CD14-positive monocyte (primary cell): ENCODE measurements at regions not wholly inside any gene's neighbourhood (a gene's known extent, or its start where the extent isn't known, plus 50 kb on each side); places are given as distances from the start of the nearest gene placed in this dataset.

ENCODE experiments used
- DNase-seq, 3 donors: peaks; one replicate each; pipeline ENCODE4 v3.0.0-alpha.2; 2011 to 2022
- H2AFZ ChIP-seq: 2 replicates; pipeline ENCODE4 v1.6.0; 2012; ENCODE audit warnings: mild to moderate bottlenecking, low read depth, low read length, inconsistent platforms; ENCODE audit not compliant: insufficient read depth, poor library complexity, severe bottlenecking
- H3K27ac ChIP-seq, 2 donors: 1 replicate in 1 of 2; 2 replicates in 1 of 2; pipeline ENCODE4 v1.5.1; 2012 to 2013; ENCODE audit warnings: low read length in 2 of 2, control low read depth in 1 of 2, inconsistent platforms in 1 of 2, low read depth in 1 of 2, mild to moderate bottlenecking in 1 of 2
- H3K27me3 ChIP-seq, 2 donors: one replicate each; pipeline versions ENCODE4 v1.6.0 to v1.6.1; 2011 to 2013; ENCODE audit warnings: low read length in 2 of 2; ENCODE audit not compliant: control insufficient read depth in 2 of 2, insufficient read depth in 2 of 2
- H3K36me3 ChIP-seq, 2 donors: replicated peaks in 1 of 2; 1 replicate in 1 of 2; 2 replicates in 1 of 2; pipeline versions ENCODE4 v1.5.1 to v1.6.1; 2012 to 2013; ENCODE audit warnings: low read length in 2 of 2, control low read depth in 1 of 2, inconsistent platforms in 1 of 2, mild to moderate bottlenecking in 1 of 2; ENCODE audit not compliant: insufficient read depth in 2 of 2, control insufficient read depth in 1 of 2
- H3K4me1 ChIP-seq, 2 donors: 1 replicate in 1 of 2; 2 replicates in 1 of 2; pipeline versions ENCODE4 v1.5.1 to v1.6.1; 2012 to 2013; ENCODE audit warnings: low read length in 2 of 2, control low read depth in 1 of 2, inconsistent platforms in 1 of 2, mild to moderate bottlenecking in 1 of 2, moderate library complexity in 1 of 2; ENCODE audit not compliant: insufficient read depth in 2 of 2, control insufficient read depth in 1 of 2
- H3K4me2 ChIP-seq: replicated peaks from 2 replicates; pipeline ENCODE3; 2012; ENCODE audit warnings: low read length, moderate library complexity, mild to moderate bottlenecking; ENCODE audit not compliant: poor library complexity, severe bottlenecking; ENCODE audit errors: extremely low read depth
- H3K4me3 ChIP-seq, 3 experiments: fragments of 200-600 bp in 1 of 3; sonication (generic) in 1 of 3; replicated peaks in 1 of 3; 1 replicate in 2 of 3; 2 replicates in 1 of 3; pipeline ENCODE4 v1.5.1; 2011 to 2013; ENCODE audit warnings: low read length in 3 of 3, mild to moderate bottlenecking in 3 of 3, control low read depth in 2 of 3, low read depth in 2 of 3, inconsistent platforms in 1 of 3, moderate library complexity in 1 of 3
- H3K79me2 ChIP-seq: 2 replicates; pipeline ENCODE4 v1.6.0; 2012; ENCODE audit warnings: mild to moderate bottlenecking, control low read depth, inconsistent platforms, low read length, moderate library complexity; ENCODE audit not compliant: insufficient read depth
- H3K9ac ChIP-seq: 2 replicates; pipeline ENCODE4 v1.6.0; 2017; ENCODE audit warnings: low read length, mild to moderate bottlenecking; ENCODE audit not compliant: insufficient read depth, poor library complexity, severe bottlenecking
- H3K9me3 ChIP-seq, 2 donors: replicated peaks in 1 of 2; 1 replicate in 1 of 2; 2 replicates in 1 of 2; pipeline versions ENCODE4 v1.5.1 to v1.6.1; 2012 to 2013; ENCODE audit warnings: low read length in 2 of 2, control low read depth in 1 of 2; ENCODE audit not compliant: control insufficient read depth in 1 of 2, insufficient read depth in 1 of 2
- H4K20me1 ChIP-seq: 2 replicates; pipeline ENCODE4 v1.6.0; 2012; ENCODE audit warnings: mild to moderate bottlenecking, low read length, control low read depth, moderate library complexity; ENCODE audit not compliant: insufficient read depth
- H3K27ac Mint-ChIP-seq, 7 donors: one replicate each; pipeline ENCODE4 v1.8.0; 2020; ENCODE audit warnings: mild to moderate bottlenecking in 7 of 7, mixed read lengths in 7 of 7, moderate library complexity in 6 of 7, inconsistent platforms in 2 of 7
- H3K27me3 Mint-ChIP-seq, 3 donors: one replicate each; pipeline ENCODE4 v1.8.0; 2021 to 2022; ENCODE audit warnings: low read depth in 3 of 3, mild to moderate bottlenecking in 3 of 3, mixed read lengths in 3 of 3, moderate library complexity in 3 of 3, inconsistent platforms in 1 of 3
- H3K36me3 Mint-ChIP-seq, 2 donors: one replicate each; pipeline ENCODE4 v1.8.0; 2020; ENCODE audit warnings: mixed read lengths in 2 of 2, inconsistent platforms in 1 of 2, mild to moderate bottlenecking in 1 of 2
- H3K4me1 Mint-ChIP-seq: one replicate; pipeline ENCODE4 v1.8.0; 2020; ENCODE audit warnings: mild to moderate bottlenecking, mixed read lengths
- H3K4me3 Mint-ChIP-seq, 2 donors: one replicate each; pipeline ENCODE4 v1.8.0; 2020; ENCODE audit warnings: mild to moderate bottlenecking in 2 of 2, mixed read lengths in 2 of 2, moderate library complexity in 1 of 2
- H3K9me3 Mint-ChIP-seq, 7 donors: one replicate each; pipeline ENCODE4 v1.8.0; 2020 to 2022; ENCODE audit warnings: mixed read lengths in 7 of 7, mild to moderate bottlenecking in 6 of 7, moderate library complexity in 6 of 7, inconsistent platforms in 2 of 7
- CTCF ChIP-seq: fragments of 200-600 bp; IDR thresholded peaks from one replicate; pipeline ENCODE4 v1.8.0; 2022; ENCODE audit warnings: antibody characterized with exemption, mild to moderate bottlenecking
- WGBS: methylation state at CpG from one replicate; pipeline ENCODE4 v1.1.5; 2013; ENCODE audit warnings: missing lambda C conversion rate; ENCODE audit not compliant: insufficient coverage; 5-methylcytosine and 5-hydroxymethylcytosine counted together
- intact Hi-C, 2 donors: fragments of 100-400 bp; cut with micrococcal nuclease; formaldehyde crosslinking; loops; one replicate each; pipeline versions ENCODE4 v1.15.0 to v1.15.1; 2023

- H3K4me2 ChIP-seq, result no peak overlapping the region
- peaks cover 7 to 19% (median 11%) of the 10 kb centered on the region in 7 donors for H3K9me3 Mint-ChIP-seq
- H4K20me1 ChIP-seq, result no peaks in the 10 kb centered on the region
- H2AFZ ChIP-seq, result no peak overlapping the region
- H3K4me3 Mint-ChIP-seq, result no peak overlapping the region
- no peak for DNase-seq
- TF ChIP-seq CTCF, result no peak
- H3K4me3 ChIP-seq, result no peak overlapping the region
- intact Hi-C loops, result no loop called here
- no peaks in the 10 kb centered on the region for H3K4me1 Mint-ChIP-seq
- peaks cover 9 to 32% of the 10 kb centered on the region in 2 donors for H3K9me3 ChIP-seq
- H3K27ac Mint-ChIP-seq, result no peak overlapping the region
- no peaks in the 10 kb centered on the region for H3K36me3 Mint-ChIP-seq
- no CpG with 5 or more reads among the region's 8 CpGs for WGBS
- no peaks in the 10 kb centered on the region for H3K27me3 ChIP-seq
- no peaks in the 10 kb centered on the region for H3K36me3 ChIP-seq
- H3K4me1 ChIP-seq, result no peaks in the 10 kb centered on the region
- H3K27me3 Mint-ChIP-seq, result peaks cover 0 to 2% (median 1%) of the 10 kb centered on the region in 3 donors
- H3K27ac ChIP-seq, result no peak overlapping the region
- H3K79me2 ChIP-seq, result no peaks in the 10 kb centered on the region
- H3K9ac ChIP-seq, result no peak overlapping the region
Measured at GRCh38 chr6:168732676-168733075, 291.7 kb downstream of the SMOC2 start.

- intact Hi-C loops, result no loop called here
- H3K36me3 Mint-ChIP-seq, result no peaks in the 10 kb centered on the region
- Histone ChIP-seq H3K9me3 (peaks cover 4 to 34% of the 10 kb centered on the region in 2 donors), H3K4me1 (no peaks in the 10 kb centered on the region), H3K27ac (no peak overlapping the region), H3K4me2 (no peak overlapping the region), H3K79me2 (no peaks in the 10 kb centered on the region), H3K4me3 (no peak overlapping the region), H3K9ac (no peak overlapping the region), H3K36me3 (no peaks in the 10 kb centered on the region), H2AFZ (no peak overlapping the region), H3K27me3 (no peaks in the 10 kb centered on the region), H4K20me1 (no peaks in the 10 kb centered on the region)
- H3K27ac Mint-ChIP-seq, result no peak overlapping the region
- no peak overlapping the region for H3K4me3 Mint-ChIP-seq
- peaks cover 4 to 24% (median 10%) of the 10 kb centered on the region in 7 donors for H3K9me3 Mint-ChIP-seq
- no peak for DNase-seq
- WGBS, result 90% methylated on average over 9 of the region's 14 CpGs
- TF ChIP-seq CTCF, result no peak
- no peaks in the 10 kb centered on the region for H3K4me1 Mint-ChIP-seq
- H3K27me3 Mint-ChIP-seq, result peaks cover 0 to 4% (median 1%) of the 10 kb centered on the region in 3 donors
Measured at GRCh38 chr6:168730931-168731716, 290.1 kb downstream of the SMOC2 start.
